ENCODE measurements at regions not wholly inside any gene's neighbourhood (a gene's known extent, or its start where the extent isn't known, plus 50 kb on each side); places are given as distances from the start of the nearest gene placed in this dataset.

DNA sequence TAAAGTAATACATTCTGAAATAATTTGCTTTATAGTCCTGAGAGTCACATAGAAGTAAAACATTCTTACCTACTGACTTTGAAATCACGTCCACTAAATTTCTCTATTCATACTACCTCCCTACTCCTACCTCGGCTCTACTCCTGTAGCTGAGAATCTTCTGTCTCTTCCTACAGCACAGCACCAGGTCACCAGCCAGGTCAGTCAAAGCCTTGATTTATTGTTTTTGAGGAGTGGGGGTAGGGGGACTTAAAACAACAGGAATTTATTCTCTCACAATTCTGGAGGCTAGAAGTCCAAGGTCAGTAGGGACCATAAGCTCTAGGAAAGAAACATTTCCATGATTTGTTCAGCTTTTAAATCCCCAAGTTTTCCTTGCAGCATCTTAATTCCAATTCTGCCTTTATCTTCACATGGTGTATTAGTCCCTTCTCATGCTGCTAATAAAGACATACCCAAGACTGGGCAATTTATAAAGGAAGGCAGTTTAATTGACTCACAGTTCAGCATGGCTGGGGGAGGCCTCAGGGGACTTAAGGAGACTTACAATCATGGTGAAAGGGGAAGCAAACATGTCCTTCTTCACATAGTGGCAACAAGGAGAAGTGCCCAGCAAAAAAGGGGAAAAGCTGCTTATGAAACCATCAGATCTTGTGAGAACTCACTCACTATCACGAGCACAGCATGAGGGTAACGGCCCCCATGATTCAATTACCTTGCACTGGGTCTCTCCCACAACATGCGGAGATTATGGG is 49.6 kb upstream of the CCNG1 start:
- TF ChIP-seq, protein P1, sequence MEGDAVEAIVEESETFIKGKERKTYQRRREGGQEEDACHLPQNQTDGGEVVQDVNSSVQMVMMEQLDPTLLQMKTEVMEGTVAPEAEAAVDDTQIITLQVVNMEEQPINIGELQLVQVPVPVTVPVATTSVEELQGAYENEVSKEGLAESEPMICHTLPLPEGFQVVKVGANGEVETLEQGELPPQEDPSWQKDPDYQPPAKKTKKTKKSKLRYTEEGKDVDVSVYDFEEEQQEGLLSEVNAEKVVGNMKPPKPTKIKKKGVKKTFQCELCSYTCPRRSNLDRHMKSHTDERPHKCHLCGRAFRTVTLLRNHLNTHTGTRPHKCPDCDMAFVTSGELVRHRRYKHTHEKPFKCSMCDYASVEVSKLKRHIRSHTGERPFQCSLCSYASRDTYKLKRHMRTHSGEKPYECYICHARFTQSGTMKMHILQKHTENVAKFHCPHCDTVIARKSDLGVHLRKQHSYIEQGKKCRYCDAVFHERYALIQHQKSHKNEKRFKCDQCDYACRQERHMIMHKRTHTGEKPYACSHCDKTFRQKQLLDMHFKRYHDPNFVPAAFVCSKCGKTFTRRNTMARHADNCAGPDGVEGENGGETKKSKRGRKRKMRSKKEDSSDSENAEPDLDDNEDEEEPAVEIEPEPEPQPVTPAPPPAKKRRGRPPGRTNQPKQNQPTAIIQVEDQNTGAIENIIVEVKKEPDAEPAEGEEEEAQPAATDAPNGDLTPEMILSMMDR (IDR thresholded peaks at IDR 0.05; ENCODE audit: low read depth, low read length), result no peak
- TF ChIP-seq POLR2A (IDR thresholded peaks at IDR 0.05; ENCODE audit: extremely low read depth, insufficient read length) (no peak), MAX (IDR thresholded peaks at IDR 0.05; ENCODE audit: low read depth, low read length) (no peak)

Measured in NB4 (cell line).